Thymus (tissue), 11 donors: ENCODE measurements at regions not wholly inside any gene's neighbourhood (a gene's known extent, or its start where the extent isn't known, plus 50 kb on each side); places are given as distances from the start of the nearest gene placed in this dataset.

Experiments used
- DNase-seq, 9 donors: peaks; one replicate each; pipeline ENCODE4 v3.0.0-alpha.2; 2013; ENCODE audit warnings: low spot score in 9 of 9, low read depth in 6 of 9, missing footprints in 1 of 9
- H3K27ac ChIP-seq, 2 donors: one replicate each; pipeline ENCODE4 v1.5.1; 2013; ENCODE audit warnings: control low read depth in 1 of 2, low read depth in 1 of 2, low read length in 1 of 2, mild to moderate bottlenecking in 1 of 2, moderate library complexity in 1 of 2
- H3K27me3 ChIP-seq, 2 donors: one replicate each; pipeline ENCODE4 v1.5.1; 2013; ENCODE audit warnings: low read length in 1 of 2; ENCODE audit not compliant: control insufficient read depth in 2 of 2, insufficient read depth in 1 of 2
- H3K36me3 ChIP-seq, 2 donors: one replicate each; pipeline ENCODE4 v1.5.1; 2013; ENCODE audit warnings: low read length in 1 of 2, mild to moderate bottlenecking in 1 of 2, moderate library complexity in 1 of 2; ENCODE audit not compliant: control insufficient read depth in 2 of 2, insufficient read depth in 2 of 2
- H3K4me1 ChIP-seq, 2 donors: one replicate each; pipeline ENCODE4 v1.5.1; 2013; ENCODE audit warnings: low read length in 2 of 2; ENCODE audit not compliant: control insufficient read depth in 2 of 2, insufficient read depth in 2 of 2
- H3K4me3 ChIP-seq, 2 donors: one replicate each; pipeline ENCODE4 v1.5.1; 2013; ENCODE audit warnings: low read length in 2 of 2, control low read depth in 1 of 2, mild to moderate bottlenecking in 1 of 2
- H3K9me3 ChIP-seq, 2 donors: one replicate each; pipeline ENCODE4 v1.5.1; 2013; ENCODE audit warnings: low read length in 1 of 2, mild to moderate bottlenecking in 1 of 2; ENCODE audit not compliant: control insufficient read depth in 2 of 2, insufficient read depth in 1 of 2
- WGBS: extraction: QIAGEN DNeasy Blood & Tissue Kit; methylation state at CpG from one replicate; pipeline ENCODE4 v1.1.7; 2013; 5-methylcytosine and 5-hydroxymethylcytosine counted together
- donor health status: healthy.

GRCh38 chr16:64659866-64660265, 462.0 kb downstream of the CDH11 start:
- Histone ChIP-seq H3K27me3 (no peaks in the 10 kb centered on the region), H3K9me3 (no peaks in the 10 kb centered on the region), H3K36me3 (no peaks in the 10 kb centered on the region), H3K4me3 (no peak overlapping the region), H3K4me1 (no peaks in the 10 kb centered on the region), H3K27ac (no peak overlapping the region)
- DNase-seq, result no peak
- WGBS, result 80% methylated on average over 1 of the region's 1 CpG

- no peak overlapping the region for H3K4me3 ChIP-seq
- no peaks in the 10 kb centered on the region for H3K27me3 ChIP-seq
- H3K36me3 ChIP-seq, result no peaks in the 10 kb centered on the region
- no peaks in the 10 kb centered on the region for H3K9me3 ChIP-seq
- H3K4me1 ChIP-seq, result no peaks in the 10 kb centered on the region
- H3K27ac ChIP-seq, result no peak overlapping the region
- no peak for DNase-seq
- 89% methylated on average over 3 of the region's 3 CpGs for WGBS
Measured at GRCh38 chr16:64657316-64658011, 464.4 kb downstream of the CDH11 start.

DNA sequence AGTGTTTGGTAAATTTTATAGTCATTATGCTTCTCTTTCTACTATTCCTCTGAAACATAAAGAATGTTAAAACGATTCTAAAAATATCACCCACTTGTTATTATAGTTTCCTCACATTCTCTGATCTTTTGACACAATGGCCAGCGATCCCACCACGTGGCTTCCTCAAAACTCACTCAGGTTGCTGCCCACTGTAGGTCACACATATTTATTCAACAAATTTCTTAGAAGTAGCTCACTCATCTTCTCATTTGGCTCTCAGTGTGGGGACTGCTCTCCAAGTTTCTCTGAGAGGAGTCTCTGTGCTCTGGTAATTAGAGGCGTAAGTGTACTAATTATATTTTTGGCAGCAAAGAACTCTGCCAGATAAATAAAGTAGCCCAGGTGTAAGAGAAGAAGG, 465.4 kb downstream of the CDH11 start:
- Histone ChIP-seq H3K4me3 (no peak overlapping the region), H3K27me3 (no peaks in the 10 kb centered on the region), H3K9me3 (no peaks in the 10 kb centered on the region), H3K4me1 (no peaks in the 10 kb centered on the region), H3K36me3 (no peaks in the 10 kb centered on the region), H3K27ac (no peak overlapping the region)
- WGBS, result 63% methylated on average over 4 of the region's 4 CpGs
- DNase-seq, result no peak

DNA sequence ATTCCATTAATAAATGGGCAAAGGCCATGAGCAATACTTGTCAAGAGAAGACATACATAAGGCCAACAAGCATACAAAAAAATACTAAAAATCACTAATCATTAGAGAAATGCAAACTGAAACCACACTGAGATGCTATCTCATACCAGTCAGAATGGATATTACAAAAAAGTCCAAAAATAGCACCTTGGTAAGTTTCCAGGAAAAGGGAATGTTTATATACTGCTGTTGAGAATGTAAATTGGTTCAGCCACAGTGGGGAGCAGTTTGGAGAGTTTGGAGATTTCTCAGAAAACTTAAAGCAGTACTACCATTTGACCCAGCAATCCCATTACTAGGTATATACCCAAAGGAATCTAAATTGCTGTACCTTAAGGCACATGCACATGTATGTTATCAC, 467.7 kb downstream of the CDH11 start:
- Histone ChIP-seq H3K27me3 (no peaks in the 10 kb centered on the region), H3K4me1 (no peaks in the 10 kb centered on the region), H3K36me3 (no peaks in the 10 kb centered on the region), H3K27ac (no peak overlapping the region), H3K4me3 (no peak overlapping the region), H3K9me3 (no peaks in the 10 kb centered on the region)
- no peak for DNase-seq

- Histone ChIP-seq H3K36me3 (no peaks in the 10 kb centered on the region), H3K9me3 (peaks cover 0 to 6% of the 10 kb centered on the region in 2 donors), H3K27ac (no peak overlapping the region), H3K4me1 (no peaks in the 10 kb centered on the region), H3K27me3 (no peaks in the 10 kb centered on the region), H3K4me3 (no peak overlapping the region)
- WGBS, result 78% methylated on average over 3 of the region's 3 CpGs
- no peak for DNase-seq
Measured at GRCh38 chr16:64648282-64648681, 473.6 kb downstream of the CDH11 start.

GRCh38 chr16:64641343-64641742, 480.5 kb downstream of the CDH11 start:
- no peaks in the 10 kb centered on the region for H3K27me3 ChIP-seq
- no peak overlapping the region for H3K27ac ChIP-seq
- DNase-seq, result no peak
- H3K4me1 ChIP-seq, result no peaks in the 10 kb centered on the region
- 94% methylated on average over 3 of the region's 3 CpGs for WGBS
- H3K4me3 ChIP-seq, result no peak overlapping the region
- H3K9me3 ChIP-seq, result no peaks in the 10 kb centered on the region
- no peaks in the 10 kb centered on the region for H3K36me3 ChIP-seq

DNA sequence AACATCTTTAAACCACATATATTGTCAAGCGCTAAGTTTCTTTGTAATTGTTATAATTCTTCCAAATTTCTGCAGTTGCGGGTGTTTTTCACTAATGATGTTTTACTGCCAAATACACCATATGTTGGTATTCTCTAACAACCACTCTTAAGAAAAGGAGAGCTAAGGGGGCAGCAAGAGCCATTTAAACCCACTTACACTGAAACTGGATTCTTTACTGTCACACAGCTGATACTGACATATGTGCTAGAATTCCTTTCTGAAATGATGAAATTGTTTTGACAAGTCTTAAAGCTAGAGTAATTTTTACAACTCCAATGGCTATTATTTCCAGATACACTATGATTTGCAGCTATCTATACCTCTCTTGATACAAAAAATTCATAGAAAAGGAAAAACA, 483.1 kb downstream of the CDH11 start:
- no peak for DNase-seq
- Histone ChIP-seq H3K9me3 (no peaks in the 10 kb centered on the region), H3K4me1 (no peaks in the 10 kb centered on the region), H3K27ac (no peak overlapping the region), H3K36me3 (no peaks in the 10 kb centered on the region), H3K4me3 (no peak overlapping the region), H3K27me3 (no peaks in the 10 kb centered on the region)
- WGBS, result 98% methylated on average over 2 of the region's 2 CpGs

DNA sequence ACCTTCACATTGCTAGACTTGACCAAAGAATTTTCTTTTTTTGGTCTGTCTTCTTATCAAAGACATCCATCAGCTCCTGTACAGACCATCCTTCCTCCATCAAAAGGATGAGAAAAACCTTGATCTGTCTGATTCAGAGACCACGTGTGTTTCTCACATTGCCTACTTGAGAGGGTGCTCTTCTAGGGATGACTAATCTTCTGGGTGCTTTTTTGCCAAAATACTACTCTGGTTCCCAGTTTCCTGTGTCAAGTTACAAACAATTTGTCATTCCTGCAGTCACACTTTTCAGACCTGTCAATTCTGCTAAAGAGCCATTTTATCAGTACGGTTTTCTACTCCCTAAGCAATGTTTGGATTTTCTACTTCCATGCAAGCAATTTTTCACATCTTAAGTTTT, 492.2 kb downstream of the CDH11 start:
- Histone ChIP-seq H3K9me3 (no peaks in the 10 kb centered on the region), H3K27ac (no peak overlapping the region), H3K27me3 (no peaks in the 10 kb centered on the region), H3K36me3 (no peaks in the 10 kb centered on the region), H3K4me1 (no peaks in the 10 kb centered on the region), H3K4me3 (no peak overlapping the region)
- DNase-seq, result no peak
- WGBS, result 81% methylated on average over 2 of the region's 2 CpGs

- H3K9me3 ChIP-seq, result no peaks in the 10 kb centered on the region
- H3K36me3 ChIP-seq, result no peaks in the 10 kb centered on the region
- H3K27me3 ChIP-seq, result no peaks in the 10 kb centered on the region
- WGBS, result 94% methylated on average over 7 of the region's 7 CpGs
- no peaks in the 10 kb centered on the region for H3K4me1 ChIP-seq
- no peak for DNase-seq
- no peak overlapping the region for H3K4me3 ChIP-seq
- no peak overlapping the region for H3K27ac ChIP-seq
Measured at GRCh38 chr16:64627781-64628180, 494.1 kb downstream of the CDH11 start.

- Histone ChIP-seq H3K27me3 (no peaks in the 10 kb centered on the region), H3K27ac (no peak overlapping the region), H3K4me3 (no peak overlapping the region), H3K9me3 (no peaks in the 10 kb centered on the region), H3K4me1 (no peaks in the 10 kb centered on the region), H3K36me3 (no peaks in the 10 kb centered on the region)
- no peak for DNase-seq
- WGBS, result 80% methylated on average over 4 of the region's 4 CpGs
Measured at GRCh38 chr16:64627288-64627687, 494.6 kb downstream of the CDH11 start.
